Myocyte (in vitro differentiated cells): ENCODE measurements at regions not wholly inside any gene's neighbourhood (a gene's known extent, or its start where the extent isn't known, plus 50 kb on each side); places are given as distances from the start of the nearest gene placed in this dataset.
A peak's percentile ranks its signal among the peaks of the same experiment; 100 is the strongest.

ENCODE experiments used
- DNase-seq: peaks from one replicate; pipeline ENCODE4 v3.0.0-alpha.2; 2012; ENCODE audit warnings: low read depth

DNA sequence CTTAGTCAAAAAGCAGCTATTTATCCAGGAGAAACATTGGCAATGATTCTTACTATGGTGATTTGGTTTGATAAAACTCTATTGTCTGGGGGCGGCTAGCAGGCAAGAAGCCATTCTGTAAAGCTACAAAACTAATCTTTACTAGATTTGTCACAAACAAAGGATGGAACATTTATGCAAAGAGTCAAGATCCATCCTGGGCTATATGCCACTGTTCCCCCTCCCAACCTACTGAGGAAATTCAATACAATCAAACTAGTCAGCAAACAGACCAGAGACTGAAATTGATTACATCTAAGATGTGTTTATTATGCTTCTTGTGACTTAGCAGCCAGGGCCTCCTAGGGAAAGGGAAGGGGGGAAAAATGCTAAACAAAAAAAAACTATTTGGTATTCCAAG lies 397.6 kb downstream of the GPAM start:
- DNase-seq, result no peak

DNA sequence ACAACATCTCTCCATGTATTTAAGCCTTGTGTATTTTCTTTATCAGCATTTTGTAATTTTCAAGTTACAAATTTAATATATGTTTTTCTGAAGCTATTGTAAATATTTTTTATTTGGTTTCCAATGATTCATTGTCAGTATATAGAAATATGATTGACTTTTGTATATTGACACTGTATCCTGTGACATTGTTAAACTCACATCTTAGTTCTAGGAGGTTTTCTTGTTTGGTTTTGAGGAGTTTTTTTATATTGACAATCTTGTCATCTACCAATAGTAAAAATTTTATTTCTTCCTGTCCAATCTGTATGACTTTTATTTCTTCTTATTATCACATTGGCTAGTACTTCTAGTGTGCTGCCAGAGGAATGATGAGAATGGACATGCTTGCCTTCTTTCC lies 393.7 kb downstream of the GPAM start:
- no peak for DNase-seq

- DNase-seq, result no peak
Observed at GRCh38 chr10:111801841-111802240, 381.7 kb downstream of the GPAM start.

DNA sequence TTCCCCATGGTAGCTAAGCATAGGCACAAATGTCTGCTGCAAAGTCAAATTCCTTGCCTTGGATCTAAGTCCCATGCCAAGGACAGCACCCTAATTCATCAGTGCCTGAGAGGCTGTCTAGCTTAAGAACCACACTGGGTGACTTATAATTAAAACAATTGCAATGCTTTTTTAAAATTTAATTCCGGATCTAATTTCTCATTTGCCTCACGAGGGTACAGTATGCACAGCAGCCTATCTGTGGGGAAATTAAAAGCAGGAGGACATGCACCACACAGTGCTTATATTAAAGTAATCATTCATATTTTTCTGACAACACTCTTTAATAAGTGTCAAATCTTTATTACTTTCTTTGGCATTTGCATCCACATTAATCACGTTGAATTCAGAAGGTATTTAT lies 378.8 kb downstream of the GPAM start:
- DNase-seq, result no peak

DNA sequence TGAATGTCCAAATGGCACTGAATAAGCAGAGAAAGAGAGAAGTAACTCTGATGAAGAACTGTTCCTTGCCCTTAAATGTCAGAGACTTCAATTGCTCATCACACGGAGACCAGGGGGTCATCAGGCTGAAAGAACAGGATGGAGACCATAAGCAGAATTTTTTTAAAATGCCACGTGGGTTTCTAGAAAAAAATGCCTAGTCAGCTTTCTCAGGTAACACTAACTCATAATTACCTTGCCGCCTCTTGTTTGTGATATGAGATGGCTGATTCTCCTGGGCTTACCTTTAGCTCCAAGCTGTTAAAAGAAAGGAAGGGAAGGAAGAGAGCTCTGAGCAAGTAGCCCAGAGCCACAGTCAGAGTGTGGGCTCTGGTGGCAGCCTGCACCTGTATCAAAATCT lies 372.0 kb downstream of the GPAM start:
- DNase-seq, result no peak

DNA sequence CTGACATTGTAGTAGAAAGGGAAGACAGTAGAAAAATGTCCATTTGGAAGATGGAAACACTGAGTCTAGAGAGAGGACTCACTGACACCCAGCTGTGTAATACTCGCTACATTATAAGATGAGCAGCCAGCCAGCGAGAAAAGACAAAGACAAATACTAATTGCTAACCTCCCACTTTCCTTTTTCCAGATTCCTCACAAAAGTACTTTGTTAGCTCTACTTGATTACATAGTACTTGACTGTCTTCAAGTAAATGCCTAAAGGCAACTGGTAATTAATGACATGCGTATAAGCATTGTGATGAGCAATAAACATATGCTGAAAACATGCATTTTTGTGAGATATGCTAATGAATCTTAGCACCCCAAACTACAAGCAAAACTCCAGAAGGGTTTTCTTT lies 363.1 kb downstream of the GPAM start:
- no peak for DNase-seq

GRCh38 chr10:111821871-111822270 lies 361.7 kb downstream of the GPAM start:
- DNase-seq, result no peak

DNA sequence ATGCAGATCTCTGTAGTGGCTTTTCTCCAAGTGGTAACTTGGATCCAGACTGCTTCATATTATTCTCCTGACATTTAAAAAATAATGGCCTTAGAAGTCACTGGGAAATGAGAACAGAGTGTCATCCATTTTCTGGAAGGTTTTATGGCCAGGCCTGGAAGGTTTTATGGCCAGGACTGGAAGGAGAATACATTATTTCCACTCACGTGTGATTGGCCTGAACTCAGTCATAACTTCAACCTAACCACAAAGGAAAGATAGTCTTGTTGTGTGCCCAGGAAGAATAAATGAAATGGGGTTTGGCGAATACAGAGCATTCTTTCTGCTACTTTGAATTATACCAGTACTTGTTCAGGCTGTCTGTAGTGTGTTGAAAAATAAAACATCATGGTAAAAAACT lies 360.9 kb downstream of the GPAM start:
- DNase-seq, result no peak

DNA sequence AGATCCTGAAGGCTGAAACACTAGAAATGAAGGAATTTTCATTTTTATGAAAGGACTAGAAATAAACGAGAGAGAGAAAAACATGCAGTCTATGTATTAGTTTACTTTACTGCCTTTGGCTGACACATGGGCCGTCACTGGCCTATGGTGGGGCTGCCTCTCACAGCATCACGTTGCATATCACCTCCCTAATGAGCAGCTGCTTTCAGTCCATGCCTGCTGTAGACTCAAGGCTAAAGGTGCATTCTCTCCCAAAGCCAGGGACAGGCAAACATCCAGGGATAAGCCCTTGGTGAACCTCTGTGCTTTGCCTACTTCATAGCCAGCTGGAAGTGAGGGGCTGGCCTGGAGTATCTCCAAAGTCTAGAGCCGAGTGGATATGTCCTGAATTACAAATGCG lies 359.4 kb downstream of the GPAM start:
- no peak for DNase-seq

GRCh38 chr10:111830359-111830758 lies 353.2 kb downstream of the GPAM start:
- peak; percentile 25 for DNase-seq

- no peak for DNase-seq
Observed at GRCh38 chr10:111831058-111831457, 352.5 kb downstream of the GPAM start.

GRCh38 chr10:111833251-111833650 lies 350.3 kb downstream of the GPAM start:
- no peak for DNase-seq

DNA sequence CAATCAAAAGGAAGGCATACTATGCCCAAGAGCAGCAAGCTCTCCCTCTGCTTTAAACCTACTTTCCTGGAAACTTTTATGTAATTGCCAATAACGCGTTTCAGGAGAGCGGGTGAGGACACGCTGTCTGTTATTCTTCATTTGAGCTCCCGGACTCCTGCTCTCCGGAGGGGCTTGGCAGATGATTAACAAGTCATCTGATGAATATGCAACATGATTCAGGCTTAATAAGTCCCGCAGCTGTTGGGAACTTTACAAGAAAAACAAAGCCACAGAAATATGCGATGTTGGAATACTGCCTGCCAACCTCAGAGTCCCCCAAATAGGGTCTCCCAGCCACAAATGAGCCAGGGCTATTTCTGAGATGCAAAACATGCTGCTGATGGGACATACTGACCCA lies 348.0 kb downstream of the GPAM start:
- peak; percentile 97 for DNase-seq

DNA sequence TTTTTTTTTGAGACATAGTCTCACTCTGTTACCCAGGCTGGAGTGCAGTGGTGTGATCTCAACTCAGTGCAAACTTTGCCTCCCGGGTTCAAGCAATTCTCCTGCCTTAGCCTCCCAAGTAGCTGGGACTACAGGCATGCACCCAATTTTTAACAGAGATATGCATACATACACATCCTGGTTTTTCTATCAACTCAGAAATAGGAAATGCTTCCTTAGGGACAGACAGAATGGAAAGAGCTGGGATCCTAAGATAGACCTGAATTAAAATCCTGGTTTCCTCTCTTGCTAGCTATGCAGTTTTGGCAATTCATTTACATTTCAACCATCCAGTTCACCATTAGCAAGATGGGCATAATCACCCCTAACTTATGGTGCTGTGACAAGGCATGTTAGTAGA lies 347.5 kb downstream of the GPAM start:
- DNase-seq, result no peak

DNA sequence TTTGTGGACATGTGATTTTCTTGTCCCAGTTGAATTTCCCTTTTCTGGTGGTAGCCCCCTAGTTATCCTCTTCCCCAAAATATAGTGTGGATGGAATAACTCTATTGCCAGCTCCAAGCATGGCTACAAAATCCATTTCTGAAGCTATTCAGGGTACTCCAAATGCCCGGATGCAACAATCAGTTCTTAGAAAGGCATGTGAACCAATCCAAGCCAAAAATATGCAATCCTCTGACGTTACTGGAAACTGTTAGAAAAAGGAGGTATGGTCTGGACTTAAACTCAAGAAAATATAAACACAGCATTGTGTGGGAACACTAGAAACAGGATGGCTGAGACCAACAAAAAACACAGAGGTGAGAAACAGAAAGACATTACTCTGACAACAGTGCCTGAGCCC lies 347.0 kb downstream of the GPAM start:
- peak; percentile 50 for DNase-seq

GRCh38 chr10:111837086-111837485 lies 346.5 kb downstream of the GPAM start:
- DNase-seq, result no peak

- no peak for DNase-seq
Observed at GRCh38 chr10:111837985-111838384, 345.6 kb downstream of the GPAM start.

- DNase-seq, result no peak
Observed at GRCh38 chr10:111840546-111840945, 343.0 kb downstream of the GPAM start.

DNA sequence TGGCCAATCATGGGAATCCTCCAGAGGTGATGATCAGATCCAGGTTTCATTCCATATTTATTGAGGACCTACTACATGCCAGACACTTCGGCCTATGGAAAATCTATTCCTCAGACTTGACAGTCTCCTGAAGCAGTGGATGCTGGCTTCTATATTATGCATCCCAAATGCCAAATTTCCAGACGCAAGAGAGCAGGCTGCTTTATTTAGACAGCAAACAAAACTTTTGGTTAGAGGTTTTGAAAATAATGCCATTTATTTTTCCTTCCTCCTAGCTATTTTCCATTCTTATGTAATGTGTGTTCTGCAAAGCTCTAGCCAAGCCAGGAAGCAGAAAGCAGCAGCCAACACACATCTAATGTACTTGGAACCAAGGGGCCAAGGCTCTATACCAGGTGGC lies 330.8 kb downstream of the GPAM start:
- DNase-seq, result no peak

GRCh38 chr10:111856631-111857030 lies 326.9 kb downstream of the GPAM start:
- peak; percentile 50 for DNase-seq

DNA sequence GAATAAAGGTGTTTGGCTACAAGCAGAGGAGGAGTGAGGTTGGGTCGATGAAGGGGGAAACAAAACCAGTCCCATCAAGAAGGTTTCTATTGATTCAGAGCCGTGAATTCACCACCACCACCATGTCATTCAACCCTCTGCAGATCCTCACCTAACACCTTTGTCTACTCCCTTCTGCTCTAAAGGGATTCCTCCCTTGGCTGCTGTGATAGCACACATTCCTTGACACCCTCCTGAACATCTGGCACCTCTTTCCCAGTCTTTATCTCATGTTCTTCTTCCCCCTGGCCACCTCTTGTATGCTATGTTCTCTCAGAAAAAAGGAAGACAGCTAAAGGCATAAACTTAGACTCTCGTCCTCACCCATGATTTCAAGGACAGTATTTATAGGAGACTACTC lies 318.0 kb downstream of the GPAM start:
- DNase-seq, result no peak

DNA sequence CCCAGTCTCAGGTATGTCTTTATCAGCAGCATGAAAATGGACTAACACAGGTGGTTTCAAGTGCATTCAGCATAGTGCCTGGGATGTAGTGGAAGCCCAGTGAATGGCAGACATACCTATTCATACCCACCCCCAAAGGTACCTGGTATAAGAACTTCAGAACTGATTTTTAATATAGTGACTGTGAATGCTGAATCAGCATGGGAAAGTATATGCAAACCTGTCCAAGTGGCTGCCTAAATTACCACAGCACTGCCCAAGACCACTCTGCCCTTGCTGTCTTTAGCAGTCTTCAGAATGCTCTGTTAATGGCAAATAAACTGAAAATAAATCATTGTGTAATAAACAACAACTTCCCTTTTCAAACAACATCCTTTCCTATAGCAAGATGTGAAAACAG lies 312.1 kb downstream of the GPAM start:
- DNase-seq, result no peak

DNA sequence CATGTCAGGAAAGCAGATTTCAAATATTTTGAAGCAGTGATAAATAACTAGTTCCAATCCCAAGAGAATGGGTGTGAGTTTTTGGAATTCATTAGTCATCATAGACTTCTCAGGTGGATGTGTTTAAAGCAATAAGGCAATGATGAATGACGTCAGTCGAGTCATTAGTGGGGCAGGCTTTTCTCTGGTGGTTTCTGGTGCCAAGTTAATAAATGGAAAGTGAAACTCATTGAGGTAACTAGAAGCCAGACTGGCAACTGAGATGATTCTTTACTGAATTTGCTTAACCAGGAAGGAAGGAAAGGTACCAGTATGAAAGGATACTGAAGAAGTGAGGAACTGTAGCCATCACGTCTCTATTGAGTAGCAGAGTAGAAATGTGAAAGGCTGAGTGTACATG lies 311.0 kb downstream of the GPAM start:
- DNase-seq, result peak; percentile 13

DNA sequence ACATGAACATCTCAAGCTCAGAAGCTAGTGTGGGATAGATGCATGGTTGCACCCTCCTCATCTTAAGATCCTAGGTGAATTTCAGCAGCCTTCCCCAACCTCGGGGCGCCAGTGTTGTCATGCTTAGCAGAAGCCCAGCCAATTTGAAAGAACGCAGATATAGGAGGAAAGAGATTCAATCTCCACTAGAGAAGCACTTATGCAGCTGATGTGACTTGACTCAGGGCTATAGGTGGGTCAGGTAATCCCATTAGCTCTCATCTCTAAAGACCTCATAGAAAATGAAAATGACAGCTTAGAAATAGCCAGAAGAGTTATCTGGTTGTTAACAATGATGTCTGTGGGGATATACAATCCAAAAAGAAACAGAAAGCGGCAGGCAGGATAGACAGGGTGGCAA lies 310.5 kb downstream of the GPAM start:
- DNase-seq, result no peak
